OCI-LY7 (cell line): ENCODE measurements at regions not wholly inside any gene's neighbourhood (a gene's known extent, or its start where the extent isn't known, plus 50 kb on each side); places are given as distances from the start of the nearest gene placed in this dataset.

ENCODE experiments used
- EZH2phosphoT487 ChIP-seq: fragments of 200-600 bp; sonication (generic); IDR thresholded peaks from 2 replicates; pipeline ENCODE4 v1.6.1; 2018; ENCODE audit warnings: low read depth, borderline replicate concordance, mild to moderate bottlenecking, mixed run types, antibody characterized with exemption, low read length, moderate library complexity, mixed read lengths
- TF ChIP-seq, protein P1 (sequence below): fragments of 200-600 bp; sonication (generic); conservative IDR thresholded peaks from 2 replicates; pipeline ENCODE4 v1.5.1; 2014; ENCODE audit warnings: mild to moderate bottlenecking, antibody characterized with exemption, low read length, moderate library complexity, mixed read lengths

DNA sequence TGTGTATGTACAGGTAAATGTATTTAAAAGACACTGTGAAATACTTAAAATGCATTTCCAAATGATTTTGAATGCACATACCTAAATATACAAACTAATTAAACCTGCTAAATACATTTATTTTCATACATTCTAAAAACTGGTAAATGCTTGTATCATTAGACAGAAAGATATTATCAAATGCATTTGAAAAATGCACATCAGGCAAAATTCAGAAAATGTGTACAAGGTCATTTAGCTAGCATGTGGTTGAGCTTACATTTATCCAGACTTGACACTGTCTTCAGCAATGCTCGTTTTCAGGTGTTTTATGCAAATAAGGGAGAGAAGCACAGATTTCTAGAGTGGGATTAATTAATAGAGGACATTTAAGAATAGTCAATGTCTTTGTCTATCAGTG lies 374.2 kb downstream of the SUCLG1 start:
- TF ChIP-seq, protein P1, sequence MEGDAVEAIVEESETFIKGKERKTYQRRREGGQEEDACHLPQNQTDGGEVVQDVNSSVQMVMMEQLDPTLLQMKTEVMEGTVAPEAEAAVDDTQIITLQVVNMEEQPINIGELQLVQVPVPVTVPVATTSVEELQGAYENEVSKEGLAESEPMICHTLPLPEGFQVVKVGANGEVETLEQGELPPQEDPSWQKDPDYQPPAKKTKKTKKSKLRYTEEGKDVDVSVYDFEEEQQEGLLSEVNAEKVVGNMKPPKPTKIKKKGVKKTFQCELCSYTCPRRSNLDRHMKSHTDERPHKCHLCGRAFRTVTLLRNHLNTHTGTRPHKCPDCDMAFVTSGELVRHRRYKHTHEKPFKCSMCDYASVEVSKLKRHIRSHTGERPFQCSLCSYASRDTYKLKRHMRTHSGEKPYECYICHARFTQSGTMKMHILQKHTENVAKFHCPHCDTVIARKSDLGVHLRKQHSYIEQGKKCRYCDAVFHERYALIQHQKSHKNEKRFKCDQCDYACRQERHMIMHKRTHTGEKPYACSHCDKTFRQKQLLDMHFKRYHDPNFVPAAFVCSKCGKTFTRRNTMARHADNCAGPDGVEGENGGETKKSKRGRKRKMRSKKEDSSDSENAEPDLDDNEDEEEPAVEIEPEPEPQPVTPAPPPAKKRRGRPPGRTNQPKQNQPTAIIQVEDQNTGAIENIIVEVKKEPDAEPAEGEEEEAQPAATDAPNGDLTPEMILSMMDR = no peak
- no peak for TF ChIP-seq EZH2phosphoT487
